Ovary (tissue), 3 donors: ENCODE measurements at regions not wholly inside any gene's neighbourhood (a gene's known extent, or its start where the extent isn't known, plus 50 kb on each side); places are given as distances from the start of the nearest gene placed in this dataset.

Experiments used
- POLR2A ChIP-seq: fragments of 450-650 bp; IDR thresholded peaks from one replicate; pipeline ENCODE4 v1.6.1; 2017; ENCODE audit warnings: antibody characterized with exemption, mild to moderate bottlenecking, moderate library complexity
- TF ChIP-seq, protein P1 (sequence below), 3 donors: fragments of 450-650 bp in 2 of 3; fragments of 200-600 bp in 1 of 3; IDR thresholded peaks; one replicate each; pipeline versions ENCODE4 v1.5.1 to v1.8.0; 2016 to 2022; ENCODE audit warnings: antibody characterized with exemption in 3 of 3, mild to moderate bottlenecking in 1 of 3
- donor health status: DM: no; HTN: no; CAD: no.

DNA sequence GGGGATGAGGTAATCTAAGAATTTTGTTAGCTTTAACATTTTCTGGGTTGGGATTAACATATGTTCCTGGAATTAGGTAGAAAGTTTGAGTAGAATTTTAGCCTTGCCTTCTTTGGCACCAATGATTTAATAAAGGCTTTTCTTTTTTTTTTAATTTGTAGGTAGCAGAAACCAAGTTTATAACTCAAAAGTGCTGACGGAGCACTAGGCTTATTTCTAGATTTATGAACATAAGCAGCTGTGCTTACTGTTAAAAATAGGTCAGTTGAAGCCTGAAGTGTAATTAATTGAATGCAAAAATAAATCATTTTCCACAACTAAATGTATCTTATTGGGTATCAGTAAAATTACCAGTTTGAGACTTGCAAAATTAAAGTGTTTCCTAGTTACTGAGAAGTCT lies 62.4 kb downstream of the TAF11L14 start:
- TF ChIP-seq, protein P1, sequence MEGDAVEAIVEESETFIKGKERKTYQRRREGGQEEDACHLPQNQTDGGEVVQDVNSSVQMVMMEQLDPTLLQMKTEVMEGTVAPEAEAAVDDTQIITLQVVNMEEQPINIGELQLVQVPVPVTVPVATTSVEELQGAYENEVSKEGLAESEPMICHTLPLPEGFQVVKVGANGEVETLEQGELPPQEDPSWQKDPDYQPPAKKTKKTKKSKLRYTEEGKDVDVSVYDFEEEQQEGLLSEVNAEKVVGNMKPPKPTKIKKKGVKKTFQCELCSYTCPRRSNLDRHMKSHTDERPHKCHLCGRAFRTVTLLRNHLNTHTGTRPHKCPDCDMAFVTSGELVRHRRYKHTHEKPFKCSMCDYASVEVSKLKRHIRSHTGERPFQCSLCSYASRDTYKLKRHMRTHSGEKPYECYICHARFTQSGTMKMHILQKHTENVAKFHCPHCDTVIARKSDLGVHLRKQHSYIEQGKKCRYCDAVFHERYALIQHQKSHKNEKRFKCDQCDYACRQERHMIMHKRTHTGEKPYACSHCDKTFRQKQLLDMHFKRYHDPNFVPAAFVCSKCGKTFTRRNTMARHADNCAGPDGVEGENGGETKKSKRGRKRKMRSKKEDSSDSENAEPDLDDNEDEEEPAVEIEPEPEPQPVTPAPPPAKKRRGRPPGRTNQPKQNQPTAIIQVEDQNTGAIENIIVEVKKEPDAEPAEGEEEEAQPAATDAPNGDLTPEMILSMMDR (IDR thresholded peaks at IDR 0.05): no peak
- no peak for TF ChIP-seq POLR2A
